ENCODE measurements at regions not wholly inside any gene's neighbourhood (a gene's known extent, or its start where the extent isn't known, plus 50 kb on each side); places are given as distances from the start of the nearest gene placed in this dataset.
A peak's percentile ranks its signal among the peaks of the same experiment; 100 is the strongest.

DNA sequence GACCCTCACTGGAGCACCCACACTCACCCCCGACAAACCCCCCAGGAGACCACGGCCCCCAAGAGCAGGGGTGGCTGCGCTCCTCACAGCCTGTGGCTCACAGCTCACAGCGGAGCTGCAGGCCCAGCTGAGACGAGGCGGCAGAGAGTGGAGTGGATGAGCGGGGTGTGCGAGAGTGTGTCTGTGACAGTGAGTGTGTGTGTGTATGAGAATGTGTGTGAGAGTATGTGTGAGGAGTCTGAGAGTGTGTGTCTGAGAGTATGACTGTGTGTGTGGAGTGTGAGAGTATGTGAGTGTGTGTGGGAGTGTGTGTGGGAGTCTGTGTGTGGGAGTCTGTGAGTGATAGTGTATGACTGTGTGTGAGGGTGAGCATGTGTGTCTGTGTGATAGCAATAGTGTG is 55.3 kb upstream of the ID2 start (continued):
- TF ChIP-seq, protein P1, sequence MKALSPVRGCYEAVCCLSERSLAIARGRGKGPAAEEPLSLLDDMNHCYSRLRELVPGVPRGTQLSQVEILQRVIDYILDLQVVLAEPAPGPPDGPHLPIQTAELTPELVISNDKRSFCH (CRISPR knock-in tag; IDR thresholded peaks at IDR 0.05): no peak
- TF ChIP-seq, protein P1 (tag; IDR thresholded peaks at IDR 0.05): no peak
- peak; percentile 95 for TF ChIP-seq EGR1 (conservative IDR thresholded peaks at IDR 0.05)
- TF ChIP-seq, protein P2, sequence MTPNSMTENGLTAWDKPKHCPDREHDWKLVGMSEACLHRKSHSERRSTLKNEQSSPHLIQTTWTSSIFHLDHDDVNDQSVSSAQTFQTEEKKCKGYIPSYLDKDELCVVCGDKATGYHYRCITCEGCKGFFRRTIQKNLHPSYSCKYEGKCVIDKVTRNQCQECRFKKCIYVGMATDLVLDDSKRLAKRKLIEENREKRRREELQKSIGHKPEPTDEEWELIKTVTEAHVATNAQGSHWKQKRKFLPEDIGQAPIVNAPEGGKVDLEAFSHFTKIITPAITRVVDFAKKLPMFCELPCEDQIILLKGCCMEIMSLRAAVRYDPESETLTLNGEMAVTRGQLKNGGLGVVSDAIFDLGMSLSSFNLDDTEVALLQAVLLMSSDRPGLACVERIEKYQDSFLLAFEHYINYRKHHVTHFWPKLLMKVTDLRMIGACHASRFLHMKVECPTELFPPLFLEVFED (CRISPR knock-in tag; conservative IDR thresholded peaks at IDR 0.05): peak; percentile 71; the same call in 1 of the 2 replicates

- intact Hi-C loops (cut with micrococcal nuclease): no loop called here
- FAIRE-seq: no peak
- H3K27ac ChIP-seq (ENCODE audit: extremely low read depth, low read depth, low read length): no peak overlapping the region
- in situ Hi-C loops (cut with MboI): no loop called here
- ChIA-PET CTCF (ENCODE audit: low intra/inter-chr PET ratio) (no interaction called here), POLR2A (interaction anchor here (0.7 to 1.1 kb wide), 3 partner anchors 11 to 101 kb away, joined by 3 to 5 read pairs (median 3); no protein-coding TSS in a partner anchor)
- H2AFZ ChIP-seq (ENCODE audit: low read depth, low read length): no peak overlapping the region
- no peak overlapping the region; a peak in 1 of 4 replicates for H3K9ac ChIP-seq (ENCODE audit: insufficient read depth in 1 of 2, low read depth in 2 of 2, low read length in 2 of 2)
- no peaks in the 10 kb centered on the region for H3K9me3 ChIP-seq (replicated peaks; ENCODE audit: control insufficient read depth, insufficient read depth, low read depth, low read length)
- no peak overlapping the region for H3K4me2 ChIP-seq (ENCODE audit: insufficient read depth, low read length)
- 49% methylated on average over 17 of the region's 20 CpGs for WGBS (ENCODE audit: insufficient coverage, low coverage, missing lambda C conversion rate)
- no peaks in the 10 kb centered on the region for H4K20me1 ChIP-seq (replicated peaks; ENCODE audit: control insufficient read depth, insufficient read depth, low read length)
- BruUV-seq (replicated peaks): no TSS peak
- DNase-seq (ENCODE audit: extremely low read depth in 1 of 4, low spot score in 3 of 4): no peak
- ATAC-seq: peak; percentile 15; the same call in 2 of the 3 replicates
- H3K4me3 ChIP-seq: no peak overlapping the region
- no peak for TF ChIP-seq PRPF4 (IDR thresholded peaks at IDR 0.05; ENCODE audit: insufficient read depth, low read depth, low read length, poor library complexity, severe bottlenecking)
- peak; percentile 87 for TF ChIP-seq CEBPB (tag; IDR thresholded peaks at IDR 0.05)
- TF ChIP-seq ARID3A (IDR thresholded peaks at IDR 0.05; ENCODE audit: borderline replicate concordance, low read depth, low read length): no peak
- 0 out of 2 replicates have a peak, but pooled peaks have one; percentile 34 for TF ChIP-seq CEBPG (CRISPR knock-in tag; IDR thresholded peaks at IDR 0.05)
- no peak for TF ChIP-seq CEBPG (tag; conservative IDR thresholded peaks at IDR 0.05 in 1 of 2, IDR thresholded peaks at IDR 0.05 in 1 of 2)
- H3K27me3 ChIP-seq (ENCODE audit: control insufficient read depth in 2 of 2, insufficient read depth in 2 of 2, low read length in 2 of 2): peaks cover 18 to 50% of the 10 kb centered on the region in 2 experiments; a peak in 4 of 5 replicates
- no peaks in the 10 kb centered on the region for H3K36me3 ChIP-seq (ENCODE audit: control insufficient read depth, insufficient read depth, low read length)
- no peaks in the 10 kb centered on the region for H3K79me2 ChIP-seq (ENCODE audit: control insufficient read depth, insufficient read depth, low read length)
- H3K9me1 ChIP-seq (ENCODE audit: control insufficient read depth, insufficient read depth, low read length): no peaks in the 10 kb centered on the region
- H3K4me1 ChIP-seq (replicated peaks in 1 of 2; ENCODE audit: control insufficient read depth in 2 of 2, insufficient read depth in 2 of 2, low read length in 2 of 2): peaks cover 3 to 50% of the 10 kb centered on the region in 2 experiments; a peak in 3 of 5 replicates
Observed at GRCh38 chr2:8627019-8627691, 54.7 kb upstream of the ID2 start.

All from K562 (cell line).